ENCODE measurements at regions not wholly inside any gene's neighbourhood (a gene's known extent, or its start where the extent isn't known, plus 50 kb on each side); places are given as distances from the start of the nearest gene placed in this dataset.

GRCh38 chr14:32013083-32013482 is 64.0 kb upstream of the ARHGAP5 start:
- in situ Hi-C loops (cut with MboI), result no loop called here
- H4K20me1 ChIP-seq (replicated peaks; ENCODE audit: control insufficient read depth, insufficient read depth, low read length), result no peaks in the 10 kb centered on the region
- H3K27me3 ChIP-seq (ENCODE audit: control insufficient read depth in 2 of 2, insufficient read depth in 2 of 2, low read length in 2 of 2), result no peaks in the 10 kb centered on the region

More at GRCh38 chr14:32013083-32013482, 64.0 kb upstream of the ARHGAP5 start:
- Histone ChIP-seq H3K4me3 (no peak overlapping the region), H3K27ac (ENCODE audit: extremely low read depth, low read depth, low read length) (no peak overlapping the region), H3K4me1 (replicated peaks in 1 of 2; ENCODE audit: control insufficient read depth in 2 of 2, insufficient read depth in 2 of 2, low read length in 2 of 2) (peaks cover 0 to 15% of the 10 kb centered on the region in 2 experiments; a peak in 3 of 5 replicates), H3K36me3 (ENCODE audit: control insufficient read depth, insufficient read depth, low read length) (no peaks in the 10 kb centered on the region), H3K79me2 (ENCODE audit: control insufficient read depth, insufficient read depth, low read length) (no peaks in the 10 kb centered on the region), H3K4me2 (ENCODE audit: insufficient read depth, low read length) (0 out of 2 replicates have a peak overlapping the region, but pooled peaks have one; percentile 11), H3K9ac (ENCODE audit: insufficient read depth in 1 of 2, low read depth in 2 of 2, low read length in 2 of 2) (no peak overlapping the region), H3K9me3 (replicated peaks; ENCODE audit: control insufficient read depth, insufficient read depth, low read depth, low read length) (no peaks in the 10 kb centered on the region), H3K9me1 (ENCODE audit: control insufficient read depth, insufficient read depth, low read length) (no peaks in the 10 kb centered on the region), H2AFZ (ENCODE audit: low read depth, low read length) (peak overlapping the region; percentile 85)
- no TSS peak for BruUV-seq (replicated peaks)
- intact Hi-C loops (cut with micrococcal nuclease), result loop anchor here (5.0 kb wide), 1 partner anchor 71 kb away; no protein-coding TSS in a partner anchor
- TF ChIP-seq RAD21 (CRISPR knock-in tag; conservative IDR thresholded peaks at IDR 0.05 in 1 of 2, IDR thresholded peaks at IDR 0.05 in 1 of 2) (peak in 1 of 2 experiments; percentile 37; a peak in 1 of 4 replicates), CTCF (IDR thresholded peaks at IDR 0.05 in 2 of 3, conservative IDR thresholded peaks at IDR 0.05 in 1 of 3; ENCODE audit: insufficient read depth in 2 of 3, low read depth in 1 of 3, low read length in 3 of 3) (peak; percentile 24 to 47 (median 44); a peak in 5 of 6 replicates), KAT7 (CRISPR knock-in tag; IDR thresholded peaks at IDR 0.05; ENCODE audit: borderline replicate concordance) (no peak)
- ATAC-seq (peak; percentile 73; the same call in 2 of the 3 replicates), FAIRE-seq (no peak), DNase-seq (ENCODE audit: extremely low read depth in 1 of 4, low spot score in 3 of 4) (peak in 3 of 4 experiments; percentile 14 to 19 (median 16))
- POLR2A ChIA-PET, result no interaction called here
- CTCF ChIA-PET (ENCODE audit: low intra/inter-chr PET ratio), result no interaction called here
- WGBS (ENCODE audit: insufficient coverage, low coverage, missing lambda C conversion rate), result 16% methylated on average over 4 of the region's 6 CpGs
